ENCODE measurements at regions not wholly inside any gene's neighbourhood (a gene's known extent, or its start where the extent isn't known, plus 50 kb on each side); places are given as distances from the start of the nearest gene placed in this dataset.

DNA sequence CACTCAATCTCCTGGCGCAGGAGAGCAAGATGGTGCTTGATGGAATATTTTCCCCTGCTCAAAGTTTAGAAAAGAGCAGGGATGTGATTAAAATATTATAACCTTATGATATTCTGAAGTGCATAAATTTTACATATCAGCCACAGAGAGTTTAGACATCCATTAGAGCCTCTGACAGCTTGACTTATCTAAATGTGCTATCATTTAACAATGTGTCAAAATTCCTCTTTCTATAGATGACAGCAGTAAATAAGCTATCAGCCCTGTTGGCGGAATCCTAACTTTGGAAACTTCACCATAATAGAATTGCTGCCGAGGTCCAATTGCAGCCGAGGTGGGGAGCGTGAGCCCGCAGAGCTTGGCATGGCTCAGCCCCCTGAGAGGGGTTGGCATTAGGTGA lies 117.7 kb upstream of the MYL2 start (continued):
- TF ChIP-seq, protein P1, sequence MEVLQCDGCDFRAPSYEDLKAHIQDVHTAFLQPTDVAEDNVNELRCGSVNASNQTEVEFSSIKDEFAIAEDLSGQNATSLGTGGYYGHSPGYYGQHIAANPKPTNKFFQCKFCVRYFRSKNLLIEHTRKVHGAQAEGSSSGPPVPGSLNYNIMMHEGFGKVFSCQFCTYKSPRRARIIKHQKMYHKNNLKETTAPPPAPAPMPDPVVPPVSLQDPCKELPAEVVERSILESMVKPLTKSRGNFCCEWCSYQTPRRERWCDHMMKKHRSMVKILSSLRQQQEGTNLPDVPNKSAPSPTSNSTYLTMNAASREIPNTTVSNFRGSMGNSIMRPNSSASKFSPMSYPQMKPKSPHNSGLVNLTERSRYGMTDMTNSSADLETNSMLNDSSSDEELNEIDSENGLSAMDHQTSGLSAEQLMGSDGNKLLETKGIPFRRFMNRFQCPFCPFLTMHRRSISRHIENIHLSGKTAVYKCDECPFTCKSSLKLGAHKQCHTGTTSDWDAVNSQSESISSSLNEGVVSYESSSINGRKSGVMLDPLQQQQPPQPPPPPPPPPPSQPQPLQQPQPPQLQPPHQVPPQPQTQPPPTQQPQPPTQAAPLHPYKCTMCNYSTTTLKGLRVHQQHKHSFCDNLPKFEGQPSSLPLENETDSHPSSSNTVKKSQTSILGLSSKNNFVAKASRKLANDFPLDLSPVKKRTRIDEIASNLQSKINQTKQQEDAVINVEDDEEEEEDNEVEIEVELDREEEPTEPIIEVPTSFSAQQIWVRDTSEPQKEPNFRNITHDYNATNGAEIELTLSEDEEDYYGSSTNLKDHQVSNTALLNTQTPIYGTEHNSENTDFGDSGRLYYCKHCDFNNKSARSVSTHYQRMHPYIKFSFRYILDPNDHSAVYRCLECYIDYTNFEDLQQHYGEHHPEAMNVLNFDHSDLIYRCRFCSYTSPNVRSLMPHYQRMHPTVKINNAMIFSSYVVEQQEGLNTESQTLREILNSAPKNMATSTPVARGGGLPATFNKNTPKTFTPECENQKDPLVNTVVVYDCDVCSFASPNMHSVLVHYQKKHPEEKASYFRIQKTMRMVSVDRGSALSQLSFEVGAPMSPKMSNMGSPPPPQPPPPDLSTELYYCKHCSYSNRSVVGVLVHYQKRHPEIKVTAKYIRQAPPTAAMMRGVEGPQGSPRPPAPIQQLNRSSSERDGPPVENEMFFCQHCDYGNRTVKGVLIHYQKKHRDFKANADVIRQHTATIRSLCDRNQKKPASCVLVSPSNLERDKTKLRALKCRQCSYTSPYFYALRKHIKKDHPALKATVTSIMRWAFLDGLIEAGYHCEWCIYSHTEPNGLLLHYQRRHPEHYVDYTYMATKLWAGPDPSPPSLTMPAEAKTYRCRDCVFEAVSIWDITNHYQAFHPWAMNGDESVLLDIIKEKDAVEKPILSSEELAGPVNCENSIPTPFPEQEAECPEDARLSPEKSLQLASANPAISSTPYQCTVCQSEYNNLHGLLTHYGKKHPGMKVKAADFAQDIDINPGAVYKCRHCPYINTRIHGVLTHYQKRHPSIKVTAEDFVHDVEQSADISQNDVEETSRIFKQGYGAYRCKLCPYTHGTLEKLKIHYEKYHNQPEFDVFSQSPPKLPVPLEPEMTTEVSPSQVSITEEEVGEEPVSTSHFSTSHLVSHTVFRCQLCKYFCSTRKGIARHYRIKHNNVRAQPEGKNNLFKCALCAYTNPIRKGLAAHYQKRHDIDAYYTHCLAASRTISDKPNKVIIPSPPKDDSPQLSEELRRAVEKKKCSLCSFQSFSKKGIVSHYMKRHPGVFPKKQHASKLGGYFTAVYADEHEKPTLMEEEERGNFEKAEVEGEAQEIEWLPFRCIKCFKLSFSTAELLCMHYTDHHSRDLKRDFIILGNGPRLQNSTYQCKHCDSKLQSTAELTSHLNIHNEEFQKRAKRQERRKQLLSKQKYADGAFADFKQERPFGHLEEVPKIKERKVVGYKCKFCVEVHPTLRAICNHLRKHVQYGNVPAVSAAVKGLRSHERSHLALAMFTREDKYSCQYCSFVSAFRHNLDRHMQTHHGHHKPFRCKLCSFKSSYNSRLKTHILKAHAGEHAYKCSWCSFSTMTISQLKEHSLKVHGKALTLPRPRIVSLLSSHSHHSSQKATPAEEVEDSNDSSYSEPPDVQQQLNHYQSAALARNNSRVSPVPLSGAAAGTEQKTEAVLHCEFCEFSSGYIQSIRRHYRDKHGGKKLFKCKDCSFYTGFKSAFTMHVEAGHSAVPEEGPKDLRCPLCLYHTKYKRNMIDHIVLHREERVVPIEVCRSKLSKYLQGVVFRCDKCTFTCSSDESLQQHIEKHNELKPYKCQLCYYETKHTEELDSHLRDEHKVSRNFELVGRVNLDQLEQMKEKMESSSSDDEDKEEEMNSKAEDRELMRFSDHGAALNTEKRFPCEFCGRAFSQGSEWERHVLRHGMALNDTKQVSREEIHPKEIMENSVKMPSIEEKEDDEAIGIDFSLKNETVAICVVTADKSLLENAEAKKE (CRISPR knock-in tag; IDR thresholded peaks at IDR 0.05): no peak

- Histone ChIP-seq H3K36me3 (ENCODE audit: insufficient read depth) (no peaks in the 10 kb centered on the region), H3K4me1 (ENCODE audit: insufficient read depth) (peaks cover 25% of the 10 kb centered on the region), H3K79me2 (replicated peaks; ENCODE audit: insufficient read depth) (peaks cover 42% of the 10 kb centered on the region), H3K27me3 (ENCODE audit: insufficient read depth) (peaks cover 45% of the 10 kb centered on the region), H2AFZ (no peak overlapping the region), H3K9me2 (ENCODE audit: insufficient read depth) (no peaks in the 10 kb centered on the region), H3K27ac (ENCODE audit: low read depth) (no peak overlapping the region), H4K20me1 (replicated peaks; ENCODE audit: insufficient read depth) (no peaks in the 10 kb centered on the region; the same call in 1 of the 2 replicates), H3F3A (replicated peaks; ENCODE audit: low read depth) (0 out of 2 replicates have a peak, but pooled peaks cover 5% of the 10 kb centered on the region), H3K4me3 (peak overlapping the region; percentile 35; the same call in 1 of the 2 replicates), H3K4me2 (peak overlapping the region; percentile 100)
- H3K4me1 Mint-ChIP-seq: peaks cover 35% of the 10 kb centered on the region
- no peaks in the 10 kb centered on the region for H3K9me3 Mint-ChIP-seq
- ATAC-seq (no peak), DNase-seq (ENCODE audit: low spot score) (no peak)
- H3K4me3 Mint-ChIP-seq: peak overlapping the region; percentile 7; the same call in 1 of the 3 replicates
- peaks cover 27% of the 10 kb centered on the region for H3K27me3 Mint-ChIP-seq (ENCODE audit: insufficient read depth, low read depth, poor library complexity)
- no peak overlapping the region for H3K27ac Mint-ChIP-seq
- TF ChIP-seq ZNF114 (CRISPR knock-in tag; IDR thresholded peaks at IDR 0.05): no peak
- TF ChIP-seq NANOG (IDR thresholded peaks at IDR 0.05; ENCODE audit: borderline replicate concordance): no peak
- TF ChIP-seq, protein P2, sequence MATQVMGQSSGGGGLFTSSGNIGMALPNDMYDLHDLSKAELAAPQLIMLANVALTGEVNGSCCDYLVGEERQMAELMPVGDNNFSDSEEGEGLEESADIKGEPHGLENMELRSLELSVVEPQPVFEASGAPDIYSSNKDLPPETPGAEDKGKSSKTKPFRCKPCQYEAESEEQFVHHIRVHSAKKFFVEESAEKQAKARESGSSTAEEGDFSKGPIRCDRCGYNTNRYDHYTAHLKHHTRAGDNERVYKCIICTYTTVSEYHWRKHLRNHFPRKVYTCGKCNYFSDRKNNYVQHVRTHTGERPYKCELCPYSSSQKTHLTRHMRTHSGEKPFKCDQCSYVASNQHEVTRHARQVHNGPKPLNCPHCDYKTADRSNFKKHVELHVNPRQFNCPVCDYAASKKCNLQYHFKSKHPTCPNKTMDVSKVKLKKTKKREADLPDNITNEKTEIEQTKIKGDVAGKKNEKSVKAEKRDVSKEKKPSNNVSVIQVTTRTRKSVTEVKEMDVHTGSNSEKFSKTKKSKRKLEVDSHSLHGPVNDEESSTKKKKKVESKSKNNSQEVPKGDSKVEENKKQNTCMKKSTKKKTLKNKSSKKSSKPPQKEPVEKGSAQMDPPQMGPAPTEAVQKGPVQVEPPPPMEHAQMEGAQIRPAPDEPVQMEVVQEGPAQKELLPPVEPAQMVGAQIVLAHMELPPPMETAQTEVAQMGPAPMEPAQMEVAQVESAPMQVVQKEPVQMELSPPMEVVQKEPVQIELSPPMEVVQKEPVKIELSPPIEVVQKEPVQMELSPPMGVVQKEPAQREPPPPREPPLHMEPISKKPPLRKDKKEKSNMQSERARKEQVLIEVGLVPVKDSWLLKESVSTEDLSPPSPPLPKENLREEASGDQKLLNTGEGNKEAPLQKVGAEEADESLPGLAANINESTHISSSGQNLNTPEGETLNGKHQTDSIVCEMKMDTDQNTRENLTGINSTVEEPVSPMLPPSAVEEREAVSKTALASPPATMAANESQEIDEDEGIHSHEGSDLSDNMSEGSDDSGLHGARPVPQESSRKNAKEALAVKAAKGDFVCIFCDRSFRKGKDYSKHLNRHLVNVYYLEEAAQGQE (IDR thresholded peaks at IDR 0.05; ENCODE audit: unreplicated experiment): no peak
- TF ChIP-seq STAT1 (IDR thresholded peaks at IDR 0.05; ENCODE audit: unreplicated experiment): no peak
- H3K36me3 Mint-ChIP-seq (ENCODE audit: low read depth): peaks cover 5% of the 10 kb centered on the region; the same call in 1 of the 3 replicates
Observed at GRCh38 chr12:111037047-111037446, 116.7 kb upstream of the MYL2 start.
